CD4-positive, alpha-beta memory T cell (primary cell): ENCODE measurements at regions not wholly inside any gene's neighbourhood (a gene's known extent, or its start where the extent isn't known, plus 50 kb on each side); places are given as distances from the start of the nearest gene placed in this dataset.
"Not testable (repeated sequence)": the region's sequence is repeated elsewhere in the genome, so short reads cannot be mapped to it uniquely, and the experiment has no call there.

Source experiments
- CTCF ChIA-PET: fragments of 350-600 bp; sonication (Branson Sonifier 250); formaldehyde crosslinking; loops from one replicate; lab custom pipeline; 2021; ENCODE audit warnings: inconsistent platforms; ENCODE audit not compliant: partially characterized antibody; lab: Charles Lee
- POLR2A ChIA-PET: fragments of 350-600 bp; sonication (Branson Sonifier 250); formaldehyde crosslinking; loops from one replicate; lab custom pipeline; 2021; ENCODE audit not compliant: partially characterized antibody; lab: Charles Lee
- DNase-seq, 5 donors: peaks; one replicate each; pipeline versions ENCODE4 v3.0.0 to v3.0.0-alpha.2; 2020 to 2022; ENCODE audit warnings: mixed read lengths in 1 of 5
- H3K27ac ChIP-seq: one replicate; pipeline ENCODE4 v1.7.0; 2013; ENCODE audit warnings: low read depth, low read length
- H3K27me3 ChIP-seq: 2 replicates; pipeline ENCODE4 v1.7.0; 2013; ENCODE audit warnings: mild to moderate bottlenecking, low read length, moderate library complexity; ENCODE audit not compliant: insufficient read depth
- H3K36me3 ChIP-seq: 2 replicates; pipeline ENCODE4 v1.7.0; 2013; ENCODE audit warnings: mild to moderate bottlenecking, low read length, moderate library complexity; ENCODE audit not compliant: insufficient read depth
- H3K4me1 ChIP-seq: 2 replicates; pipeline ENCODE4 v1.7.0; 2013; ENCODE audit warnings: mild to moderate bottlenecking, low read length, moderate library complexity; ENCODE audit not compliant: insufficient read depth
- H3K4me3 ChIP-seq, 2 donors: one replicate each; pipeline ENCODE4 v1.7.0; 2013; ENCODE audit warnings: low read length in 2 of 2, mild to moderate bottlenecking in 1 of 2
- H3K9me3 ChIP-seq, 2 donors: one replicate each; pipeline ENCODE4 v1.7.0; 2013; ENCODE audit warnings: low read length in 2 of 2, control low read depth in 1 of 2; ENCODE audit not compliant: control insufficient read depth in 1 of 2
- H3K27ac Mint-ChIP-seq, 7 donors: one replicate each; pipeline ENCODE4 v1.8.0; 2020 to 2021; ENCODE audit warnings: mixed read lengths in 7 of 7, mild to moderate bottlenecking in 6 of 7, inconsistent platforms in 3 of 7, moderate library complexity in 3 of 7
- H3K27me3 Mint-ChIP-seq, 2 donors: one replicate each; pipeline ENCODE4 v1.8.0; 2020 to 2021; ENCODE audit warnings: mixed read lengths in 2 of 2
- H3K36me3 Mint-ChIP-seq, 2 donors: one replicate each; pipeline ENCODE4 v1.8.0; 2020 to 2021; ENCODE audit warnings: mixed read lengths in 2 of 2, inconsistent platforms in 1 of 2, mild to moderate bottlenecking in 1 of 2
- H3K4me1 Mint-ChIP-seq, 4 donors: one replicate each; pipeline ENCODE4 v1.8.0; 2020 to 2021; ENCODE audit warnings: mixed read lengths in 4 of 4, mild to moderate bottlenecking in 1 of 4
- H3K4me3 Mint-ChIP-seq, 8 donors: one replicate each; pipeline ENCODE4 v1.8.0; 2020 to 2021; ENCODE audit warnings: mixed read lengths in 8 of 8, mild to moderate bottlenecking in 7 of 8, moderate library complexity in 6 of 8, inconsistent platforms in 3 of 8
- H3K9me3 Mint-ChIP-seq, 8 donors: one replicate each; pipeline ENCODE4 v1.8.0; 2020 to 2021; ENCODE audit warnings: mixed read lengths in 8 of 8, mild to moderate bottlenecking in 5 of 8, inconsistent platforms in 3 of 8, moderate library complexity in 1 of 8
- intact Hi-C: fragments of 100-400 bp; cut with micrococcal nuclease; formaldehyde crosslinking; loops from one replicate; pipeline ENCODE4 v1.15.1; 2023

DNA sequence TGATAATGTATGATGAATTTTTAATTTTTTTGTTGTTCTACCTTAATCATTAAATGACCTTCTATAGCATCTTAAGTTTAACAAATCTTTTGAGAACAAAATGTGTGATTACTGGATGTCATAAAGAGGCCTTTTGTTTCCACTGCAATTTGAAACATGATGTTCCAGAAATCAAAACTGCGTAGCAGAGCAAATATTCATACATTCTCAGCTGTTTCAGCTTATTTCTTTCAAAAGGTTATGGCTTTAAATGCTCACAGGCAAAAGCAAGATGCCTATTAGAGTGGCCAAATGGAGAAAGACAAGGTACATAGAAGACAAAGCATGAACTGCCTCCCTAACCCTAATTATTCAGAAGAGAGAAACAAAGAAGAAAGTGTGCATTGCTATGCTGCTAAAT is 233.0 kb upstream of the SLC7A11 start:
- Histone ChIP-seq H3K4me3 (no peak overlapping the region), H3K27me3 (no peaks in the 10 kb centered on the region), H3K36me3 (no peaks in the 10 kb centered on the region), H3K27ac (no peak overlapping the region), H3K9me3 (no peaks in the 10 kb centered on the region), H3K4me1 (no peaks in the 10 kb centered on the region)
- Mint-ChIP-seq H3K36me3 (no peaks in the 10 kb centered on the region), H3K9me3 (peaks cover 0 to 6% (median 1%) of the 10 kb centered on the region in 8 donors), H3K27me3 (no peaks in the 10 kb centered on the region), H3K4me1 (no peaks in the 10 kb centered on the region), H3K4me3 (no peak overlapping the region), H3K27ac (no peak overlapping the region)
- DNase-seq, result no peak
- ChIA-PET CTCF (no interaction called here), POLR2A (no interaction called here)
- intact Hi-C loops, result no loop called here

- intact Hi-C loops, result no loop called here
- Histone ChIP-seq H3K4me3 (no peak overlapping the region), H3K4me1 (no peaks in the 10 kb centered on the region), H3K9me3 (no peaks in the 10 kb centered on the region), H3K27ac (no peak overlapping the region), H3K36me3 (no peaks in the 10 kb centered on the region), H3K27me3 (no peaks in the 10 kb centered on the region)
- Mint-ChIP-seq H3K4me1 (no peaks in the 10 kb centered on the region), H3K27me3 (no peaks in the 10 kb centered on the region), H3K36me3 (no peaks in the 10 kb centered on the region), H3K4me3 (no peak overlapping the region), H3K27ac (no peak overlapping the region), H3K9me3 (peaks cover 0 to 7% (median 0%) of the 10 kb centered on the region in 8 donors)
- ChIA-PET CTCF (no interaction called here), POLR2A (no interaction called here)
- no peak for DNase-seq
Observed at GRCh38 chr4:138473339-138473738, 231.2 kb upstream of the SLC7A11 start.

GRCh38 chr4:138460477-138461414 is 218.6 kb upstream of the SLC7A11 start:
- Histone ChIP-seq H3K27me3 (no peaks in the 10 kb centered on the region), H3K4me1 (no peaks in the 10 kb centered on the region), H3K4me3 (no peak overlapping the region), H3K27ac (no peak overlapping the region), H3K9me3 (no peaks in the 10 kb centered on the region), H3K36me3 (no peaks in the 10 kb centered on the region)
- peaks cover 0 to 12% (median 0%) of the 10 kb centered on the region in 8 donors for H3K9me3 Mint-ChIP-seq
- POLR2A ChIA-PET, result no interaction called here
- no peak overlapping the region for H3K4me3 Mint-ChIP-seq
- no peaks in the 10 kb centered on the region for H3K36me3 Mint-ChIP-seq
- no peak for DNase-seq
- intact Hi-C loops, result no loop called here
- H3K4me1 Mint-ChIP-seq, result no peaks in the 10 kb centered on the region
- no peaks in the 10 kb centered on the region for H3K27me3 Mint-ChIP-seq
- CTCF ChIA-PET, result no interaction called here
- no peak overlapping the region for H3K27ac Mint-ChIP-seq

DNA sequence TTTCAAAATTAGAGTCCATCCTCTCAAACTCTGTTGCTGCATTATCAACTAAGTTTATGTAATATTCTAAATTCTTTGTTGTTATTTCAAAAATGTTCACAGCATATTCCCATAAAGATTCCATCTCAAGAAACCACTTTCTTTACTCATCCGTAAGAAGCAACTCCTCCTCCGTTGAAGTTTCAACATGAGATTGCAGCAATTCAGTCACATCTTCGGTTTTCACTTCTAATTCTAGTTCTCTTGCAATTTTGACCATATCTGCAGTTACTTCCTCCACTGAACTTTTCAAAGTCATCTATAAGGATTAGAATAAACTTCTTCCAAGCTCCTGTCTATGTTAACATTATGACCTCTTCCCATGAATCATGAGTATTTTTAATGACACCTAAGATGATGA is 216.6 kb upstream of the SLC7A11 start:
- no peak overlapping the region for H3K27ac ChIP-seq
- H3K36me3 ChIP-seq, result no peaks in the 10 kb centered on the region
- no peak overlapping the region for H3K4me3 ChIP-seq
- no peaks in the 10 kb centered on the region for H3K9me3 ChIP-seq
- CTCF ChIA-PET, result no interaction called here
- no peaks in the 10 kb centered on the region for H3K4me1 ChIP-seq
- no peak for DNase-seq
- POLR2A ChIA-PET, result no interaction called here
- intact Hi-C loops, result no loop called here
- no peak overlapping the region for H3K27ac Mint-ChIP-seq
- no peaks in the 10 kb centered on the region for H3K27me3 ChIP-seq
- H3K4me3 Mint-ChIP-seq, result no peak overlapping the region
- H3K9me3 Mint-ChIP-seq, result peaks cover 0 to 4% (median 0%) of the 10 kb centered on the region in 8 donors
- no peaks in the 10 kb centered on the region for H3K27me3 Mint-ChIP-seq
- no peaks in the 10 kb centered on the region for H3K36me3 Mint-ChIP-seq
- no peaks in the 10 kb centered on the region for H3K4me1 Mint-ChIP-seq

DNA sequence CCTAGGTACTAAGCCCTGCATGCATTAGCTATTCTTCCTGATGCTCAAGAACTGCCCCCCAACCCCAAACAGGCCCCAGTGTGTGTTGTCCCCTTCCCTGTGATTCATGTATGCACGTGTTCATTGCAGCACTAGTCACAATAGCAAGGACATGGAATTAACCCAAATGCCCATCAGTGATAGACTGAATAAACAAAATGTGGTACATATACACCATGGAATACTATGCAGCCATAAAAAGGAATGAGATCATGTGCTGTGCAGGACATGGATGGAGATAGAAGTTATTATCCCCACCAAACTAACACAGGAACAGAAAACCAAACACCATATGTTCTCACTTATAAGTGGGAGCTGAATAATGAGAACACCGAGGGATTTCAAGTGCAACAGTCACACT is 214.2 kb upstream of the SLC7A11 start:
- H3K36me3 ChIP-seq, POLR2A ChIA-PET, DNase-seq, H3K9me3 Mint-ChIP-seq, H3K4me3 ChIP-seq, H3K4me1 ChIP-seq, H3K4me1 Mint-ChIP-seq, intact Hi-C loops, H3K9me3 ChIP-seq, H3K36me3 Mint-ChIP-seq, H3K27ac ChIP-seq, H3K27ac Mint-ChIP-seq, H3K27me3 ChIP-seq, H3K4me3 Mint-ChIP-seq, H3K27me3 Mint-ChIP-seq, CTCF ChIA-PET: not testable (repeated sequence)

DNA sequence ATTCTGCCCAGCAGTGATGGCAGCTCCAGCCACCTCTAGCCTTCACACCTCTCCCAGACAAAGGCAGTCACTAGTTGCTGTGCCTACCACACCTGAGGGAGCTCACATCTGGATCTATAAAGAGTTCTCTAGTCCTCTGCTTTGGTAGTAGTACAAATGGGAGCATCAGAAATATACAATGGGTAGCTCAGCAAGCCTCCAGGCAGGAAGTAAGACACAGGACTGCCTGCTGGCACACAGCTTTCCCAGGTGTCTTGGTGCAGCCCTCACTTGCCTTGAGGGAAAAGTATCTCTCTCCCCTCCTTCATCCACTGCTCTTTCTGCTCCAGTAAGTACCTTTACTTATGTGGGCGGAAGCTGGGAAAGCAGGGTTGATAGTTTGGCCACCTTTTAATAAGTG is 212.9 kb upstream of the SLC7A11 start:
- no peaks in the 10 kb centered on the region for H3K36me3 ChIP-seq
- POLR2A ChIA-PET, result no interaction called here
- Mint-ChIP-seq H3K36me3 (no peaks in the 10 kb centered on the region), H3K27me3 (peaks cover 0 to 3% of the 10 kb centered on the region in 2 donors), H3K27ac (no peak overlapping the region), H3K4me3 (no peak overlapping the region), H3K4me1 (no peaks in the 10 kb centered on the region), H3K9me3 (peaks cover 0 to 6% (median 0%) of the 10 kb centered on the region in 8 donors)
- no peak for DNase-seq
- no peaks in the 10 kb centered on the region for H3K9me3 ChIP-seq
- no peak overlapping the region for H3K27ac ChIP-seq
- CTCF ChIA-PET, result no interaction called here
- H3K4me3 ChIP-seq, result no peak overlapping the region
- H3K27me3 ChIP-seq, result no peaks in the 10 kb centered on the region
- intact Hi-C loops, result no loop called here
- H3K4me1 ChIP-seq, result no peaks in the 10 kb centered on the region

GRCh38 chr4:138452826-138453225 is 210.7 kb upstream of the SLC7A11 start:
- Mint-ChIP-seq H3K4me3 (no peak overlapping the region), H3K4me1 (no peaks in the 10 kb centered on the region), H3K9me3 (peaks cover 0 to 6% (median 0%) of the 10 kb centered on the region in 8 donors), H3K27me3 (peaks cover 0 to 3% of the 10 kb centered on the region in 2 donors), H3K27ac (no peak overlapping the region), H3K36me3 (no peaks in the 10 kb centered on the region)
- H3K27me3 ChIP-seq, result no peaks in the 10 kb centered on the region
- ChIA-PET POLR2A (no interaction called here), CTCF (no interaction called here)
- H3K36me3 ChIP-seq, result no peaks in the 10 kb centered on the region
- intact Hi-C loops, result no loop called here
- no peaks in the 10 kb centered on the region for H3K4me1 ChIP-seq
- DNase-seq, result no peak
- no peaks in the 10 kb centered on the region for H3K9me3 ChIP-seq
- H3K4me3 ChIP-seq, result no peak overlapping the region
- H3K27ac ChIP-seq, result no peak overlapping the region
